GM23338 (cell line): ENCODE measurements at regions not wholly inside any gene's neighbourhood (a gene's known extent, or its start where the extent isn't known, plus 50 kb on each side); places are given as distances from the start of the nearest gene placed in this dataset.

Experiments used
- ATAC-seq: fragments of 200-7000 bp; cut with Tn5 transposase; 3 replicates; pipeline ENCODE4 v1.9.1; 2020
- DNase-seq: peaks from one replicate; pipeline ENCODE4 v3.0.0-alpha.2; 2015; ENCODE audit warnings: low spot score
- H2AFZ ChIP-seq: fragments of 200-600 bp; sonication (generic); 2 replicates; pipeline ENCODE4 v1.8.0; 2016; ENCODE audit warnings: antibody characterized with exemption, mild to moderate bottlenecking, moderate library complexity
- H3F3A ChIP-seq: fragments of 200-600 bp; sonication (generic); replicated peaks from 2 replicates; pipeline ENCODE4 v1.8.0; 2017; ENCODE audit warnings: antibody characterized with exemption, mixed run types, low read depth
- H3K27ac ChIP-seq: fragments of 200-600 bp; sonication (generic); 2 replicates; pipeline ENCODE4 v1.6.1; 2016; ENCODE audit warnings: low read depth
- H3K27me3 ChIP-seq: fragments of 200-600 bp; sonication (generic); 2 replicates; pipeline ENCODE4 v1.8.0; 2016; ENCODE audit warnings: mild to moderate bottlenecking, mixed run types, moderate library complexity; ENCODE audit not compliant: insufficient read depth
- H3K36me3 ChIP-seq: fragments of 200-600 bp; sonication (generic); 2 replicates; pipeline ENCODE4 v1.8.0; 2016; ENCODE audit warnings: mild to moderate bottlenecking; ENCODE audit not compliant: insufficient read depth
- H3K4me1 ChIP-seq: fragments of 200-600 bp; sonication (generic); 2 replicates; pipeline ENCODE4 v1.8.0; 2016; ENCODE audit warnings: mild to moderate bottlenecking, moderate library complexity; ENCODE audit not compliant: insufficient read depth
- H3K4me2 ChIP-seq: fragments of 200-600 bp; sonication (generic); 2 replicates; pipeline ENCODE4 v1.7.1; 2017; ENCODE audit warnings: mixed run types
- H3K4me3 ChIP-seq: fragments of 200-600 bp; sonication (generic); 2 replicates; pipeline ENCODE4 v1.6.1; 2016; ENCODE audit warnings: mixed run types
- H3K79me2 ChIP-seq: fragments of 200-600 bp; sonication (generic); replicated peaks from 2 replicates; pipeline ENCODE4 v1.8.0; 2017; ENCODE audit warnings: mild to moderate bottlenecking; ENCODE audit not compliant: insufficient read depth
- H3K9me2 ChIP-seq: fragments of 200-600 bp; sonication (generic); 2 replicates; pipeline ENCODE4 v1.8.0; 2017; ENCODE audit not compliant: insufficient read depth
- H4K20me1 ChIP-seq: fragments of 200-600 bp; sonication (generic); replicated peaks from 2 replicates; pipeline ENCODE4 v1.8.0; 2017; ENCODE audit warnings: mild to moderate bottlenecking; ENCODE audit not compliant: insufficient read depth
- H3K27ac Mint-ChIP-seq: 2 replicates; pipeline ENCODE4 v1.8.0; 2020; ENCODE audit warnings: inconsistent platforms, mild to moderate bottlenecking, moderate library complexity, mixed read lengths
- H3K27me3 Mint-ChIP-seq: 3 replicates; pipeline ENCODE4 v1.8.0; 2022; ENCODE audit warnings: low read depth, mild to moderate bottlenecking, moderate library complexity, mixed read lengths, inconsistent platforms; ENCODE audit not compliant: insufficient read depth, poor library complexity
- H3K36me3 Mint-ChIP-seq: 3 replicates; pipeline ENCODE4 v1.8.0; 2021; ENCODE audit warnings: low read depth, mild to moderate bottlenecking, inconsistent platforms, moderate library complexity, mixed read lengths
- H3K4me1 Mint-ChIP-seq: 3 replicates; pipeline ENCODE4 v1.8.0; 2020; ENCODE audit warnings: mild to moderate bottlenecking, inconsistent platforms, mixed read lengths
- H3K4me3 Mint-ChIP-seq: 3 replicates; pipeline ENCODE4 v1.8.0; 2021; ENCODE audit warnings: moderate library complexity, mild to moderate bottlenecking, inconsistent platforms, mixed read lengths
- H3K9me3 Mint-ChIP-seq: 3 replicates; pipeline ENCODE4 v1.8.0; 2020; ENCODE audit warnings: moderate library complexity, mild to moderate bottlenecking, inconsistent platforms, mixed read lengths
- CREB1 ChIP-seq: fragments of 250-450 bp; sonication (Bioruptor Pico); IDR thresholded peaks from 2 replicates; pipeline ENCODE4 v1.5.0; 2020; ENCODE audit warnings: low read depth, mild to moderate bottlenecking, moderate library complexity
- ETS1 ChIP-seq: IDR thresholded peaks from 2 replicates; pipeline ENCODE4 v1.6.1; 2016; ENCODE audit warnings: antibody characterized with exemption
- EZH2 ChIP-seq: fragments of 200-600 bp; sonication (generic); IDR thresholded peaks from one replicate; pipeline ENCODE4 v1.8.0; 2017; ENCODE audit warnings: antibody characterized with exemption, mild to moderate bottlenecking, low read depth; ENCODE audit not compliant: unreplicated experiment
- JUNB ChIP-seq: IDR thresholded peaks from one replicate; pipeline ENCODE4 v1.6.1; 2016; ENCODE audit warnings: antibody characterized with exemption; ENCODE audit not compliant: unreplicated experiment
- NANOG ChIP-seq: IDR thresholded peaks from 2 replicates; pipeline ENCODE4 v1.6.1; 2016; ENCODE audit warnings: antibody characterized with exemption, borderline replicate concordance
- REST ChIP-seq: IDR thresholded peaks from one replicate; pipeline ENCODE4 v1.6.1; 2018; ENCODE audit warnings: antibody characterized with exemption; ENCODE audit not compliant: unreplicated experiment
- STAT1 ChIP-seq: IDR thresholded peaks from one replicate; pipeline ENCODE4 v1.6.1; 2016; ENCODE audit warnings: antibody characterized with exemption; ENCODE audit not compliant: unreplicated experiment
- ZNF331 ChIP-seq: fragments of 250-450 bp; sonication (Bioruptor Pico); IDR thresholded peaks from 2 replicates; pipeline ENCODE4 v1.5.0; 2020; ENCODE audit warnings: low read depth, mild to moderate bottlenecking, moderate library complexity
- ZNF462 ChIP-seq: fragments of 250-450 bp; sonication (Bioruptor Pico); IDR thresholded peaks from 2 replicates; pipeline ENCODE4 v1.5.0; 2020; ENCODE audit warnings: mild to moderate bottlenecking, moderate library complexity

GRCh38 chr2:199199797-199200196 is 257.9 kb downstream of the SATB2 start:
- peaks cover 2% of the 10 kb centered on the region for H3K27me3 Mint-ChIP-seq
- H3K27ac Mint-ChIP-seq, result no peak overlapping the region
- Histone ChIP-seq H3K4me1 (no peaks in the 10 kb centered on the region), H2AFZ (0 out of 2 replicates have a peak overlapping the region, but pooled peaks have one; percentile 29), H3K36me3 (no peaks in the 10 kb centered on the region), H3K27ac (no peak overlapping the region), H3K9me2 (peaks cover 20% of the 10 kb centered on the region), H3K79me2 (no peaks in the 10 kb centered on the region), H3K4me3 (no peak overlapping the region), H3K4me2 (no peak overlapping the region), H3K27me3 (no peaks in the 10 kb centered on the region), H3F3A (no peaks in the 10 kb centered on the region), H4K20me1 (no peaks in the 10 kb centered on the region)
- peaks cover 9% of the 10 kb centered on the region for H3K4me1 Mint-ChIP-seq
- no peak for ATAC-seq
- H3K36me3 Mint-ChIP-seq, result no peaks in the 10 kb centered on the region
- TF ChIP-seq EZH2 (no peak), NANOG (no peak), REST (no peak), ZNF462 (CRISPR knock-in tag) (no peak), JUNB (no peak), CREB1 (CRISPR knock-in tag) (no peak), ETS1 (no peak), STAT1 (no peak), ZNF331 (CRISPR knock-in tag) (no peak)
- DNase-seq, result no peak
- H3K9me3 Mint-ChIP-seq, result no peaks in the 10 kb centered on the region
- H3K4me3 Mint-ChIP-seq, result no peak overlapping the region
